Liver (tissue), 8 donors: ENCODE measurements at regions not wholly inside any gene's neighbourhood (a gene's known extent, or its start where the extent isn't known, plus 50 kb on each side); places are given as distances from the start of the nearest gene placed in this dataset.
"Not testable (repeated sequence)": the region's sequence is repeated elsewhere in the genome, so short reads cannot be mapped to it uniquely, and the experiment has no call there.

ENCODE experiments used
- DNase-seq: peaks from one replicate; pipeline ENCODE4 v3.0.0-alpha.2; 2017; ENCODE audit warnings: low spot score
- H3K27ac ChIP-seq, 2 donors: one replicate each; pipeline ENCODE4 v1.7.0; 2013; ENCODE audit warnings: inconsistent platforms in 2 of 2, low read length in 2 of 2, control low read depth in 1 of 2, low read depth in 1 of 2, mild to moderate bottlenecking in 1 of 2
- H3K27me3 ChIP-seq, 4 donors: one replicate each; pipeline versions ENCODE4 v1.6.1 to v1.7.0; 2013; ENCODE audit warnings: low read length in 3 of 4, inconsistent platforms in 1 of 4, mild to moderate bottlenecking in 1 of 4, moderate library complexity in 1 of 4; ENCODE audit not compliant: control insufficient read depth in 4 of 4, insufficient read depth in 4 of 4
- H3K36me3 ChIP-seq, 4 donors: one replicate each; pipeline versions ENCODE4 v1.6.1 to v1.7.0; 2013; ENCODE audit warnings: low read length in 3 of 4, mild to moderate bottlenecking in 3 of 4, low read depth in 1 of 4, moderate library complexity in 1 of 4; ENCODE audit not compliant: control insufficient read depth in 4 of 4, insufficient read depth in 3 of 4
- H3K4me1 ChIP-seq, 4 donors: one replicate each; pipeline versions ENCODE4 v1.6.1 to v1.7.0; 2013; ENCODE audit warnings: low read length in 3 of 4, mild to moderate bottlenecking in 3 of 4, moderate library complexity in 1 of 4; ENCODE audit not compliant: control insufficient read depth in 4 of 4, insufficient read depth in 4 of 4
- H3K4me3 ChIP-seq, 3 donors: one replicate each; pipeline versions ENCODE4 v1.6.1 to v1.7.0; 2013; ENCODE audit warnings: low read length in 3 of 3, control low read depth in 1 of 3, low read depth in 1 of 3, mild to moderate bottlenecking in 1 of 3
- H3K9ac ChIP-seq, 2 donors: one replicate each; pipeline ENCODE4 v1.7.0; 2013; ENCODE audit warnings: low read length in 2 of 2, mild to moderate bottlenecking in 2 of 2, moderate library complexity in 2 of 2, control low read depth in 1 of 2, low read depth in 1 of 2
- H3K9me3 ChIP-seq, 4 donors: one replicate each; pipeline versions ENCODE4 v1.6.1 to v1.7.0; 2013; ENCODE audit warnings: low read length in 3 of 4; ENCODE audit not compliant: control insufficient read depth in 4 of 4
- CTCF ChIP-seq: fragments of 150-350 bp; IDR thresholded peaks from 2 replicates; pipeline ENCODE4 v1.5.1; 2017; ENCODE audit warnings: improper control_type of control experiment, low read depth, low read length; ENCODE audit not compliant: missing input control
- FOXA1 ChIP-seq: IDR thresholded peaks from 2 replicates; pipeline ENCODE4 v1.6.1; 2016; ENCODE audit warnings: antibody characterized with exemption
- HNF4G ChIP-seq: IDR thresholded peaks from 2 replicates; pipeline ENCODE4 v1.6.1; 2016; ENCODE audit warnings: antibody characterized with exemption
- MAX ChIP-seq: IDR thresholded peaks from 2 replicates; pipeline ENCODE4 v1.6.1; 2016; ENCODE audit warnings: antibody characterized with exemption
- RAD21 ChIP-seq, 2 donors: IDR thresholded peaks; 2 replicates each; pipeline ENCODE4 v1.6.1; 2016; ENCODE audit warnings: antibody characterized with exemption in 2 of 2, mild to moderate bottlenecking in 2 of 2
- REST ChIP-seq: IDR thresholded peaks from 2 replicates; pipeline ENCODE4 v1.6.1; 2016; ENCODE audit warnings: antibody characterized with exemption, mild to moderate bottlenecking
- RXRA ChIP-seq, 2 donors: IDR thresholded peaks; 2 replicates each; pipeline ENCODE4 v1.6.1; 2017 to 2018; ENCODE audit warnings: antibody characterized with exemption in 2 of 2, mild to moderate bottlenecking in 1 of 2
- SP1 ChIP-seq: IDR thresholded peaks from 2 replicates; pipeline ENCODE4 v1.6.1; 2018; ENCODE audit warnings: antibody characterized with exemption, mild to moderate bottlenecking
- WGBS: extraction: QIAGEN DNeasy Blood & Tissue Kit; methylation state at CpG from one replicate; pipeline ENCODE4 v1.1.7; 2013; 5-methylcytosine and 5-hydroxymethylcytosine counted together
- donor health status: healthy.
- donor health status: healthy.
- donor health status: healthy.
- donor health status: healthy.
- donor health status: healthy.

DNA sequence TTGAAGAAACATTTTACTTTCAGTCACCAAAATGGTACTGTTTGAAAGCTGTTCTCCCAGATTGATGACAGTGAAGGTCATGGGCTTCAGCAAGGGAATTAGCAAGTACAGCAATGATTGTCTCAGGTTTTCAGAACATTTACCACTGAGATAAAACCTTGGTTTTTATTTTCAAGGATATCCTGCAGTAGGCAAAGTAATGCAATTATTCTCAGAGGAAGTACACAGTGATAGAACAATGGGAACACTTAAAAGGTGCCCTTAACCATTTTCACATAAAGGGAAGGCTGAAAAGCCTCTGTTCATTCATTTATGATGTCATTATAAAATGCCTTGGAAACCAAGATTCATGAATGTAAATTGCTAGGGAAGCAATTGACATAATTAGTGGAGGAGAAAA, 471.8 kb upstream of the ACO1 start:
- Histone ChIP-seq H3K9me3 (no peaks in the 10 kb centered on the region), H3K36me3 (no peaks in the 10 kb centered on the region), H3K27me3 (no peaks in the 10 kb centered on the region), H3K4me3 (no peak overlapping the region), H3K9ac (no peak overlapping the region), H3K27ac (no peak overlapping the region), H3K4me1 (no peaks in the 10 kb centered on the region)
- no peak for DNase-seq
- TF ChIP-seq FOXA1 (no peak), SP1 (no peak), RAD21 (IDR thresholded peaks at IDR 0.05) (no peak), RXRA (IDR thresholded peaks at IDR 0.05) (no peak), HNF4G (no peak), REST (no peak), MAX (no peak)

- no peaks in the 10 kb centered on the region for H3K4me1 ChIP-seq
- no peak overlapping the region for H3K4me3 ChIP-seq
- no peak for DNase-seq
- H3K9ac ChIP-seq: no peak overlapping the region
- peak; percentile 14 to 45 for TF ChIP-seq RAD21 (IDR thresholded peaks at IDR 0.05)
- TF ChIP-seq CTCF: peak; percentile 15
- TF ChIP-seq MAX: no peak
- no peaks in the 10 kb centered on the region for H3K36me3 ChIP-seq
- no peaks in the 10 kb centered on the region for H3K9me3 ChIP-seq
- no peaks in the 10 kb centered on the region for H3K27me3 ChIP-seq
- no peak overlapping the region for H3K27ac ChIP-seq
- 34% methylated on average over 2 of the region's 2 CpGs for WGBS
Observed at GRCh38 chr9:31916591-31917241, 467.7 kb upstream of the ACO1 start.

DNA sequence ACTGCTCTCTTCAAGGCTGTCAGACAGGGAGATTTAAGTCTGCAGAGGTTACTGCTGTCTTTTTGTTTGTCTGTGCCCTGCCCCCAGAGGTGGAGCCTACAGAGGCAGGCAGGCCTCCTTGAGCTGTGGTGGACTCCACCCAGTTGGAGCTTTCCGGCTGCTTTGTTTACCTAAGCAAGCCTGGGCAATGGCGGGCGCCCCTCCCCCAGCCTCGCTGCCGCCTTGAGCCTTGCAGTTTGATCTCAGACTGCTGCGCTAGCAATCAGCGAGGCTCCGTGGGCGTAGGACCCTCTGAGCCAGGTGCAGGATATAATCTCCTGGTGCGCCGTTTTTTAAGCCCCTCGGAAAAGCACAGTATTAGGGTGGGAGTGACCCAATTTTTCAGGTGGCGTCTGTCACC, 446.7 kb upstream of the ACO1 start:
- WGBS: 91% methylated on average over 13 of the region's 13 CpGs
- not testable (repeated sequence) for H3K27me3 ChIP-seq, H3K36me3 ChIP-seq, H3K9me3 ChIP-seq, H3K4me3 ChIP-seq, H3K27ac ChIP-seq, H3K9ac ChIP-seq, DNase-seq, H3K4me1 ChIP-seq
